SK-N-DZ (cell line): ENCODE measurements at regions not wholly inside any gene's neighbourhood (a gene's known extent, or its start where the extent isn't known, plus 50 kb on each side); places are given as distances from the start of the nearest gene placed in this dataset.
"Not testable (repeated sequence)": the region's sequence is repeated elsewhere in the genome, so short reads cannot be mapped to it uniquely, and the experiment has no call there.

Experiments used
- DNase-seq: peaks from one replicate; pipeline ENCODE4 v3.0.0-alpha.2; 2015; ENCODE audit warnings: low spot score

GRCh38 chr9:26667882-26668281, 224.7 kb downstream of the CAAP1 start:
- no peak for DNase-seq

- DNase-seq, result no peak
Measured at GRCh38 chr9:26665666-26666065, 226.9 kb downstream of the CAAP1 start.

GRCh38 chr9:26664087-26664773, 228.4 kb downstream of the CAAP1 start:
- DNase-seq, result not testable (repeated sequence)

- no peak for DNase-seq
Measured at GRCh38 chr9:26662476-26662875, 230.1 kb downstream of the CAAP1 start.

- no peak for DNase-seq
Measured at GRCh38 chr9:26658476-26658875, 234.1 kb downstream of the CAAP1 start.

GRCh38 chr9:26657958-26658357, 234.6 kb downstream of the CAAP1 start:
- DNase-seq, result no peak

GRCh38 chr9:26656003-26656870, 236.4 kb downstream of the CAAP1 start:
- peak; percentile 6 for DNase-seq

GRCh38 chr9:26655166-26655565, 237.4 kb downstream of the CAAP1 start:
- DNase-seq, result no peak

- DNase-seq, result no peak
Measured at GRCh38 chr9:26650325-26650724, 242.3 kb downstream of the CAAP1 start.

GRCh38 chr9:26643826-26644225, 248.8 kb downstream of the CAAP1 start:
- no peak for DNase-seq

GRCh38 chr9:26639761-26640160, 252.8 kb downstream of the CAAP1 start:
- no peak for DNase-seq

GRCh38 chr9:26637101-26637500, 255.5 kb downstream of the CAAP1 start:
- no peak for DNase-seq

- not testable (repeated sequence) for DNase-seq
Measured at GRCh38 chr9:26613851-26614350, 278.7 kb downstream of the CAAP1 start.

- DNase-seq, result no peak
Measured at GRCh38 chr9:26612211-26612610, 280.4 kb downstream of the CAAP1 start.

- no peak for DNase-seq
Measured at GRCh38 chr9:26606756-26607155, 285.8 kb downstream of the CAAP1 start.

GRCh38 chr9:26605367-26605766, 287.2 kb downstream of the CAAP1 start:
- no peak for DNase-seq

GRCh38 chr9:26604076-26604662, 288.4 kb downstream of the CAAP1 start:
- DNase-seq, result no peak

GRCh38 chr9:26603617-26604016, 289.0 kb downstream of the CAAP1 start:
- peak; percentile 15 for DNase-seq

GRCh38 chr9:26597542-26598149, 295.0 kb downstream of the CAAP1 start:
- peak; percentile 3 for DNase-seq

- DNase-seq, result no peak
Measured at GRCh38 chr9:26579056-26579455, 313.5 kb downstream of the CAAP1 start.

GRCh38 chr9:26574898-26575440, 317.6 kb downstream of the CAAP1 start:
- no peak for DNase-seq

- DNase-seq, result no peak
Measured at GRCh38 chr9:26574256-26574655, 318.3 kb downstream of the CAAP1 start.
